ENCODE measurements at regions not wholly inside any gene's neighbourhood (a gene's known extent, or its start where the extent isn't known, plus 50 kb on each side); places are given as distances from the start of the nearest gene placed in this dataset.
"Not testable (repeated sequence)": the region's sequence is repeated elsewhere in the genome, so short reads cannot be mapped to it uniquely, and the experiment has no call there.

- no peak for DNase-seq (ENCODE audit: low spot score)
- TF ChIP-seq, protein P1, sequence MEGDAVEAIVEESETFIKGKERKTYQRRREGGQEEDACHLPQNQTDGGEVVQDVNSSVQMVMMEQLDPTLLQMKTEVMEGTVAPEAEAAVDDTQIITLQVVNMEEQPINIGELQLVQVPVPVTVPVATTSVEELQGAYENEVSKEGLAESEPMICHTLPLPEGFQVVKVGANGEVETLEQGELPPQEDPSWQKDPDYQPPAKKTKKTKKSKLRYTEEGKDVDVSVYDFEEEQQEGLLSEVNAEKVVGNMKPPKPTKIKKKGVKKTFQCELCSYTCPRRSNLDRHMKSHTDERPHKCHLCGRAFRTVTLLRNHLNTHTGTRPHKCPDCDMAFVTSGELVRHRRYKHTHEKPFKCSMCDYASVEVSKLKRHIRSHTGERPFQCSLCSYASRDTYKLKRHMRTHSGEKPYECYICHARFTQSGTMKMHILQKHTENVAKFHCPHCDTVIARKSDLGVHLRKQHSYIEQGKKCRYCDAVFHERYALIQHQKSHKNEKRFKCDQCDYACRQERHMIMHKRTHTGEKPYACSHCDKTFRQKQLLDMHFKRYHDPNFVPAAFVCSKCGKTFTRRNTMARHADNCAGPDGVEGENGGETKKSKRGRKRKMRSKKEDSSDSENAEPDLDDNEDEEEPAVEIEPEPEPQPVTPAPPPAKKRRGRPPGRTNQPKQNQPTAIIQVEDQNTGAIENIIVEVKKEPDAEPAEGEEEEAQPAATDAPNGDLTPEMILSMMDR (IDR thresholded peaks at IDR 0.05; ENCODE audit: borderline replicate concordance, control extremely low read depth, extremely low read depth, insufficient read depth, missing control alignments): no peak
- in situ Hi-C loops (cut with MboI; ENCODE audit: low sequenced_read_pairs, unreplicated experiment): no loop called here
Observed at GRCh38 chr5:124960266-124960665, 213.8 kb upstream of the ZNF608 start.

GRCh38 chr5:124961521-124961920 is 215.1 kb upstream of the ZNF608 start:
- TF ChIP-seq, protein P1 (IDR thresholded peaks at IDR 0.05; ENCODE audit: borderline replicate concordance, control extremely low read depth, extremely low read depth, insufficient read depth, missing control alignments): no peak
- DNase-seq (ENCODE audit: low spot score): no peak
- in situ Hi-C loops (cut with MboI; ENCODE audit: low sequenced_read_pairs, unreplicated experiment): no loop called here

DNA sequence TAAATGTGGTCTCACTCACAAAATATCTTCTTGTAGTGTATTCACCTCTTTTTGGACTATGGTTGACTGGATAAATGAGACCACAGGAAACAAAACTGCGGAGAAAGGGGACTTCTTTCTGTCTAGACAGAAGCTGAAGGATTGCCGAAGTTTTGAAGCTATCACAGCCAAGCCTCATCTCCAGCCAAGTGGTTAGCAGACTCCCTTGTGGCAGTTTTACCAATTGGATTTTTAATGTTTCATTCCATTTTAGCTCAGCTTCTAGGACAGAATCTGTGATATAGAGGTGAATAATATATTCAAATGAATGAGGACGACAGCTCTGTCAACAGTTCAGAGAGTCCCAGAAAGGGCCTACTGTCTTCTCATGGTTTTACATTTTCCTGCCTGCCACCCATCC is 215.7 kb upstream of the ZNF608 start:
- no peak for DNase-seq (ENCODE audit: low spot score)
- TF ChIP-seq, protein P1 (IDR thresholded peaks at IDR 0.05; ENCODE audit: borderline replicate concordance, control extremely low read depth, extremely low read depth, insufficient read depth, missing control alignments): no peak
- in situ Hi-C loops (cut with MboI; ENCODE audit: low sequenced_read_pairs, unreplicated experiment): no loop called here

- TF ChIP-seq, protein P1 (IDR thresholded peaks at IDR 0.05; ENCODE audit: borderline replicate concordance, control extremely low read depth, extremely low read depth, insufficient read depth, missing control alignments): no peak
- in situ Hi-C loops (cut with MboI; ENCODE audit: low sequenced_read_pairs, unreplicated experiment): no loop called here
- DNase-seq (ENCODE audit: low spot score): no peak
Observed at GRCh38 chr5:124962735-124963134, 216.3 kb upstream of the ZNF608 start.

- TF ChIP-seq, protein P1 (IDR thresholded peaks at IDR 0.05; ENCODE audit: borderline replicate concordance, control extremely low read depth, extremely low read depth, insufficient read depth, missing control alignments): no peak
- no peak for DNase-seq (ENCODE audit: low spot score)
- in situ Hi-C loops (cut with MboI; ENCODE audit: low sequenced_read_pairs, unreplicated experiment): no loop called here
Observed at GRCh38 chr5:124963236-124963919, 216.9 kb upstream of the ZNF608 start.

DNA sequence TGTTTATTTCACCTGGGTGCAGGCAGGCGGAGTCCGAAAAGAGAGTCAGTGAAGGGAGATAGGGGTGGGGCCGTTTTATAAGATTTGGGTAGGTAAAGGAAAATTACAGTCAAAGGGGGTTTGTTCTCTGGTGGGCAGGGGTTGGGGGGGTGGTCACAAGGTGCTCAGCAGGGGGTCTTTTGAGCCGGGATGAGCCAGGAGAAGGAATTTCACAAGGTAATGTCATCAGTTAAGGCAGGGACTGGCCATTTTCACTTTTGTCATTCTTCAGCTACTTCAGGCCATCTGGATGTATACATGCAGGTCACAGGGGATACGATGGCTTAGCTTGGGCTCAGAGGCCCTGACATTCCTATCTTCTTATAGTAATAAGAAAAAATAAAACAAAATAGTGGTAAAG is 220.3 kb upstream of the ZNF608 start:
- DNase-seq (ENCODE audit: low spot score); in situ Hi-C loops (cut with MboI; ENCODE audit: low sequenced_read_pairs, unreplicated experiment): not testable (repeated sequence)

- in situ Hi-C loops (cut with MboI; ENCODE audit: low sequenced_read_pairs, unreplicated experiment); DNase-seq (ENCODE audit: low spot score): not testable (repeated sequence)
Observed at GRCh38 chr5:124970381-124970780, 223.9 kb upstream of the ZNF608 start.

- in situ Hi-C loops (cut with MboI; ENCODE audit: low sequenced_read_pairs, unreplicated experiment): no loop called here
- no peak for DNase-seq (ENCODE audit: low spot score)
- TF ChIP-seq, protein P1 (IDR thresholded peaks at IDR 0.05; ENCODE audit: borderline replicate concordance, control extremely low read depth, extremely low read depth, insufficient read depth, missing control alignments): no peak
Observed at GRCh38 chr5:124972703-124973102, 226.3 kb upstream of the ZNF608 start.

All from GM13976 (cell line).